HepG2 (cell line): ENCODE measurements at regions not wholly inside any gene's neighbourhood (a gene's known extent, or its start where the extent isn't known, plus 50 kb on each side); places are given as distances from the start of the nearest gene placed in this dataset.

ENCODE experiments used
- CTCF ChIP-seq: sonication (generic); formaldehyde crosslinking; IDR thresholded peaks from 2 replicates; pipeline ENCODE4 v1.5.0; 2020; ENCODE audit warnings: mild to moderate bottlenecking, missing genetic modification reagents, moderate library complexity
- ZNF3 ChIP-seq: IDR thresholded peaks from 2 replicates; pipeline ENCODE4 v1.7.0; 2017; ENCODE audit warnings: inconsistent platforms

- TF ChIP-seq CTCF (no peak), ZNF3 (CRISPR knock-in tag) (no peak)
Observed at GRCh38 chr18:42564761-42565160, 550.7 kb downstream of the RIT2 start.
